HCT116 (cell line): ENCODE measurements at regions not wholly inside any gene's neighbourhood (a gene's known extent, or its start where the extent isn't known, plus 50 kb on each side); places are given as distances from the start of the nearest gene placed in this dataset.

Experiments used
- SIN3A ChIP-seq: IDR thresholded peaks from 2 replicates; pipeline ENCODE4 v1.6.1; 2012; ENCODE audit warnings: low read depth
- YY1 ChIP-seq: IDR thresholded peaks from 2 replicates; pipeline ENCODE4 v1.6.1; 2011; ENCODE audit warnings: low read length, low read depth, moderate library complexity, mild to moderate bottlenecking; ENCODE audit not compliant: insufficient replicate concordance; ENCODE audit errors: extremely low read depth
- TF ChIP-seq, protein P1 (sequence below), 3 experiments: fragments of 200-600 bp in 1 of 3; sonication (generic) in 1 of 3; IDR thresholded peaks in 2 of 3; conservative IDR thresholded peaks in 1 of 3; 2 replicates each; pipeline ENCODE4 v1.5.1; 2012 to 2017; ENCODE audit warnings: low read depth in 2 of 3, low read length in 2 of 3, antibody characterized with exemption in 1 of 3, borderline replicate concordance in 1 of 3, control low read depth in 1 of 3, mild to moderate bottlenecking in 1 of 3, mixed read lengths in 1 of 3, mixed run types in 1 of 3, moderate library complexity in 1 of 3; ENCODE audit not compliant: insufficient read depth in 1 of 3
- TF ChIP-seq, protein P2 (sequence below): IDR thresholded peaks from 2 replicates; pipeline ENCODE4 v1.6.1; 2012

DNA sequence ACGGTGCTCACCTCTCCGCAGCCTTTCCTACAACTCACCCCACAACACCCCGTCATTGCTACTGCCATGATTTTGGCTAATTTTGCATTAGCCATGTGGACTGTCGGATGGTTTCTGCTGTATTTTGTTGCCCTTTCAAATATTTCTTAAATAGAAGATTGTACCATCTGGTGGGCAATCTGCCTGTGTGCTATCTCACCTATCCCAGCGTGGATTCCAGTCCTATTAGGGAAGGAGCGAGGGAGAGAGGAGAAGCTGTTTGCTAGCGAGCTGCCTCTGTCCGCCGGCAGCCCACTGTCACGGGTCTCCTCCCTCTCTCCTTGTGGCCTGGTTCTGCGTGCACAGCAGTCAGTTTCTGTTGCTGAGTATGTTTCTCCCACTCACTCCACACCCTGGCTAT, 336.2 kb downstream of the TXNL1 start:
- TF ChIP-seq, protein P1, sequence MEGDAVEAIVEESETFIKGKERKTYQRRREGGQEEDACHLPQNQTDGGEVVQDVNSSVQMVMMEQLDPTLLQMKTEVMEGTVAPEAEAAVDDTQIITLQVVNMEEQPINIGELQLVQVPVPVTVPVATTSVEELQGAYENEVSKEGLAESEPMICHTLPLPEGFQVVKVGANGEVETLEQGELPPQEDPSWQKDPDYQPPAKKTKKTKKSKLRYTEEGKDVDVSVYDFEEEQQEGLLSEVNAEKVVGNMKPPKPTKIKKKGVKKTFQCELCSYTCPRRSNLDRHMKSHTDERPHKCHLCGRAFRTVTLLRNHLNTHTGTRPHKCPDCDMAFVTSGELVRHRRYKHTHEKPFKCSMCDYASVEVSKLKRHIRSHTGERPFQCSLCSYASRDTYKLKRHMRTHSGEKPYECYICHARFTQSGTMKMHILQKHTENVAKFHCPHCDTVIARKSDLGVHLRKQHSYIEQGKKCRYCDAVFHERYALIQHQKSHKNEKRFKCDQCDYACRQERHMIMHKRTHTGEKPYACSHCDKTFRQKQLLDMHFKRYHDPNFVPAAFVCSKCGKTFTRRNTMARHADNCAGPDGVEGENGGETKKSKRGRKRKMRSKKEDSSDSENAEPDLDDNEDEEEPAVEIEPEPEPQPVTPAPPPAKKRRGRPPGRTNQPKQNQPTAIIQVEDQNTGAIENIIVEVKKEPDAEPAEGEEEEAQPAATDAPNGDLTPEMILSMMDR (IDR thresholded peaks at IDR 0.05 in 2 of 3, conservative IDR thresholded peaks at IDR 0.05 in 1 of 3; ENCODE audit: borderline replicate concordance in 1 of 3, insufficient read depth in 1 of 3, low read depth in 2 of 3, low read length in 2 of 3) = no peak
- no peak for TF ChIP-seq SIN3A
- TF ChIP-seq YY1 = no peak
- TF ChIP-seq, protein P2, sequence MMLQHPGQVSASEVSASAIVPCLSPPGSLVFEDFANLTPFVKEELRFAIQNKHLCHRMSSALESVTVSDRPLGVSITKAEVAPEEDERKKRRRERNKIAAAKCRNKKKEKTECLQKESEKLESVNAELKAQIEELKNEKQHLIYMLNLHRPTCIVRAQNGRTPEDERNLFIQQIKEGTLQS = no peak
